Adrenal gland (tissue), 5 donors: ENCODE measurements at regions not wholly inside any gene's neighbourhood (a gene's known extent, or its start where the extent isn't known, plus 50 kb on each side); places are given as distances from the start of the nearest gene placed in this dataset.

Experiments
- CTCF ChIP-seq, 6 experiments: fragments of 450-650 bp in 4 of 6; fragments of 200-600 bp in 2 of 6; sonication (generic) in 1 of 6; IDR thresholded peaks; 1 replicate in 5 of 6; 2 replicates in 1 of 6; pipeline versions ENCODE4 v1.5.1 to v1.8.0; 2016 to 2021; ENCODE audit warnings: antibody characterized with exemption in 6 of 6, mild to moderate bottlenecking in 2 of 6, moderate library complexity in 1 of 6
- POLR2A ChIP-seq, 2 donors: fragments of 450-650 bp; IDR thresholded peaks; one replicate each; pipeline ENCODE4 v1.6.1; 2017; ENCODE audit warnings: antibody characterized with exemption in 2 of 2, mild to moderate bottlenecking in 2 of 2, moderate library complexity in 1 of 2
- donor health status: DM: no; HTN: no; CAD: no.

- no peak for TF ChIP-seq CTCF (IDR thresholded peaks at IDR 0.05)
- TF ChIP-seq POLR2A (IDR thresholded peaks at IDR 0.05) = no peak
Measured at GRCh38 chr12:114218136-114218535, 187.8 kb downstream of the TBX5 start.
